GM12878 (cell line): ENCODE measurements at regions not wholly inside any gene's neighbourhood (a gene's known extent, or its start where the extent isn't known, plus 50 kb on each side); places are given as distances from the start of the nearest gene placed in this dataset.

ENCODE experiments used
- ATAC-seq: fragments of 200-7000 bp; cut with Tn5 transposase; 3 replicates; pipeline ENCODE4 v1.9.1; 2020; ENCODE audit warnings: mild to moderate bottlenecking, moderate library complexity
- BruUV-seq: library from RNA; stranded (reverse); fragments of 400-500 nt; replicated peaks from 2 replicates; lab custom pipeline; 2021; lab: Mats Ljungman, UMichigan
- CTCF ChIA-PET: fragments of 300-600 bp; sonication (Branson Sonifier 250); formaldehyde crosslinking; extraction: SDS; loops from one replicate; lab custom pipeline; 2021; ENCODE audit warnings: inconsistent platforms; lab: Yijun Ruan, JAX
- POLR2A ChIA-PET: fragments of 350-600 bp; formaldehyde crosslinking; extraction: SDS; loops from one replicate; lab custom pipeline; 2021; ENCODE audit warnings: inconsistent platforms; lab: Charles Lee
- RAD21 ChIA-PET: fragments of 300-600 bp; sonication (Branson Sonifier 250); formaldehyde crosslinking; loops from one replicate; lab custom pipeline; 2023; ENCODE audit warnings: antibody characterized with exemption; ENCODE audit not compliant: unreplicated experiment; lab: Charles Lee
- SMC1A ChIA-PET: fragments of 300-600 bp; sonication (Branson Sonifier 250); formaldehyde crosslinking; loops from one replicate; lab custom pipeline; 2023; ENCODE audit not compliant: unreplicated experiment, uncharacterized antibody; lab: Charles Lee
- DNase-seq: peaks from one replicate; pipeline ENCODE4 v3.0.0-alpha.2; 2011; ENCODE audit warnings: low read depth, low spot score
- FAIRE-seq: peaks from 3 replicates; lab custom pipeline; 2011; peaks lifted over from hg19 to GRCh38; lab: Jason Lieb, UNC
- H2AFZ ChIP-seq: 2 replicates; pipeline ENCODE4 v1.6.0; 2011; ENCODE audit warnings: low read depth, low read length, control low read depth; ENCODE audit not compliant: control insufficient read depth
- H3K27ac ChIP-seq: 2 replicates; pipeline ENCODE4 v1.5.1; 2011; ENCODE audit warnings: control low read depth; ENCODE audit not compliant: control insufficient read depth, insufficient read depth
- H3K27me3 ChIP-seq, 2 experiments: replicated peaks in 1 of 2; 2 replicates each; pipeline versions ENCODE4 v1.6.0 to v1.6.1; 2011; ENCODE audit warnings: low read length in 1 of 2; ENCODE audit not compliant: control insufficient read depth in 2 of 2, insufficient read depth in 2 of 2
- H3K36me3 ChIP-seq, 2 experiments: 2 replicates each; pipeline ENCODE4 v1.5.1; 2011; ENCODE audit warnings: low read length in 1 of 2; ENCODE audit not compliant: control insufficient read depth in 2 of 2, insufficient read depth in 2 of 2
- H3K4me1 ChIP-seq: 2 replicates; pipeline ENCODE4 v1.6.1; 2011; ENCODE audit warnings: mild to moderate bottlenecking, low read length, moderate library complexity, mixed read lengths; ENCODE audit not compliant: control insufficient read depth, insufficient read depth
- H3K4me2 ChIP-seq: 2 replicates; pipeline ENCODE4 v1.6.0; 2011; ENCODE audit warnings: control low read depth; ENCODE audit not compliant: control insufficient read depth, insufficient read depth
- H3K4me3 ChIP-seq: fragments of 200-600 bp; sonication (generic); 2 replicates; pipeline ENCODE4 v1.5.1; 2016
- H3K79me2 ChIP-seq: 2 replicates; pipeline ENCODE4 v1.6.0; 2011; ENCODE audit warnings: low read length; ENCODE audit not compliant: control insufficient read depth, insufficient read depth
- H3K9ac ChIP-seq: 2 replicates; pipeline ENCODE4 v1.8.0; 2011; ENCODE audit warnings: low read length, control low read depth, mixed read lengths; ENCODE audit not compliant: control insufficient read depth, insufficient read depth
- H3K9me3 ChIP-seq: replicated peaks from 3 replicates; pipeline ENCODE4 v1.5.1; 2011; ENCODE audit warnings: mild to moderate bottlenecking, low read length; ENCODE audit not compliant: control insufficient read depth, insufficient read depth
- H4K20me1 ChIP-seq: 2 replicates; pipeline ENCODE4 v1.6.0; 2011; ENCODE audit not compliant: control insufficient read depth, insufficient read depth
- CBX3 ChIP-seq: fragments of 200-600 bp; sonication (generic); IDR thresholded peaks from 2 replicates; pipeline ENCODE4 v1.6.1; 2016; ENCODE audit warnings: low read depth, borderline replicate concordance
- CBX5 ChIP-seq: sonication (generic); IDR thresholded peaks from 2 replicates; pipeline ENCODE4 v1.6.1; 2016; ENCODE audit warnings: low read depth, moderate library complexity, mild to moderate bottlenecking, inconsistent platforms
- CEBPB ChIP-seq, 2 experiments: fragments of 150-350 bp in 1 of 2; IDR thresholded peaks; 2 replicates each; pipeline ENCODE4 v1.6.1; 2012 to 2014; ENCODE audit warnings: low read depth in 2 of 2, low read length in 2 of 2, borderline replicate concordance in 1 of 2, inconsistent platforms in 1 of 2
- GABPA ChIP-seq: IDR thresholded peaks from 2 replicates; pipeline ENCODE4 v1.6.1; 2014; ENCODE audit warnings: antibody characterized with exemption, low read depth, mild to moderate bottlenecking, inconsistent platforms
- HDAC6 ChIP-seq: fragments of 200-600 bp; sonication (generic); IDR thresholded peaks from one replicate; pipeline ENCODE4 v1.8.0; 2017; ENCODE audit warnings: antibody characterized with exemption; ENCODE audit not compliant: unreplicated experiment
- JUND ChIP-seq: IDR thresholded peaks from 2 replicates; pipeline ENCODE4 v1.6.1; 2012; ENCODE audit warnings: low read depth, mild to moderate bottlenecking, low read length, improper control_type of control experiment, moderate library complexity
- MEF2B ChIP-seq: fragments of 450-650 bp; IDR thresholded peaks from 2 replicates; pipeline ENCODE4 v1.6.1; 2018; ENCODE audit warnings: mild to moderate bottlenecking, moderate library complexity; ENCODE audit not compliant: partially characterized antibody, poor library complexity, severe bottlenecking
- MTA3 ChIP-seq: IDR thresholded peaks from 2 replicates; pipeline ENCODE4 v1.6.1; 2012; ENCODE audit warnings: low read length, inconsistent platforms, borderline replicate concordance
- MYC ChIP-seq: IDR thresholded peaks from 2 replicates; pipeline ENCODE4 v1.6.1; 2011; ENCODE audit warnings: mild to moderate bottlenecking, low read length, moderate library complexity, inconsistent platforms; ENCODE audit not compliant: insufficient read depth, insufficient replicate concordance, insufficient read length, severe bottlenecking
- NFYA ChIP-seq: IDR thresholded peaks from 2 replicates; pipeline ENCODE4 v1.6.1; 2011; ENCODE audit warnings: low read depth, mild to moderate bottlenecking, low read length, improper control_type of control experiment, borderline replicate concordance
- NR2C1 ChIP-seq: fragments of 450-650 bp; IDR thresholded peaks from 2 replicates; pipeline ENCODE4 v1.6.1; 2017; ENCODE audit warnings: antibody characterized with exemption, mild to moderate bottlenecking, moderate library complexity
- SP1 ChIP-seq: IDR thresholded peaks from one replicate; pipeline ENCODE4 v1.6.1; 2011; ENCODE audit warnings: low read depth, low read length
- ZBED1 ChIP-seq: IDR thresholded peaks from 2 replicates; pipeline ENCODE4 v1.6.1; 2016; ENCODE audit warnings: borderline replicate concordance
- ZNF207 ChIP-seq: fragments of 450-650 bp; IDR thresholded peaks from 2 replicates; pipeline ENCODE4 v1.6.1; 2014; ENCODE audit warnings: antibody characterized with exemption, mild to moderate bottlenecking, borderline replicate concordance
- WGBS: methylation state at CpG from one replicate; pipeline ENCODE4 v1.1.6; 2016; ENCODE audit warnings: low lambda C conversion rate; ENCODE audit not compliant: insufficient replicate concordance, insufficient coverage; ENCODE audit errors: missing lambda C conversion rate; 5-methylcytosine and 5-hydroxymethylcytosine counted together
- in situ Hi-C: fragments of 300-500 bp; cut with MboI; formaldehyde crosslinking; loops from 9 replicates; pipeline ENCODE4 v1.14.3; 2018; ENCODE audit warnings: mixed read lengths
- intact Hi-C: fragments of 100-400 bp; cut with micrococcal nuclease; formaldehyde crosslinking; loops from one replicate; pipeline ENCODE4 v1.14.2; 2022; ENCODE audit not compliant: unreplicated experiment
- TF ChIP-seq, protein P1 (sequence below): fragments of 150-350 bp; IDR thresholded peaks from 2 replicates; pipeline ENCODE4 v1.6.1; 2016; ENCODE audit warnings: low read depth, low read length

DNA sequence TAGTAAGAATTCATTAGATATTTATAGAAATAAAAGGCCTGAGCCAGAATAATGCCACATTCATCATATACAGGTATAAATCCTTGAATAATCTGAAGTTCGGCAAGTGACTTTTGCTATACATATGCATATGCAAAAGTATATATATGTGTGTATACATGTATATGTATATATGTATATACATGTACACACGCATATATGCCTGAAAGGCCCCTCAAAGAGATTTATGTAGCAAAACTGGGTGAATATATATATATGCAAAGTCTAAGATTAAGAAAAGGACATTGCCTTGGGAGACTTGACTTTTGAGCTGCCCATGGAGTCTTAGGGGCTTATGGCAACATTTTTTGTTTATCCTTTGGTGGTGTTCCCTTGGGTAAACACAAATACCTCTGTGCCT is 231.4 kb downstream of the BMP2 start:
- Histone ChIP-seq H3K27me3 (no peaks in the 10 kb centered on the region), H4K20me1 (no peaks in the 10 kb centered on the region), H3K9me3 (no peaks in the 10 kb centered on the region), H3K9ac (no peak overlapping the region), H2AFZ (no peak overlapping the region), H3K4me3 (no peak overlapping the region), H3K4me2 (no peak overlapping the region), H3K79me2 (no peaks in the 10 kb centered on the region), H3K36me3 (no peaks in the 10 kb centered on the region), H3K4me1 (no peaks in the 10 kb centered on the region), H3K27ac (no peak overlapping the region)
- no peak for ATAC-seq
- intact Hi-C loops (no loop called here), in situ Hi-C loops (no loop called here)
- ChIA-PET CTCF (interaction anchor here (0.6 to 1.9 kb wide), 14 partner anchors 11 to 376 kb away, joined by 3 to 5 read pairs (median 3); no protein-coding TSS in a partner anchor), SMC1A (interaction anchor here (0.9 to 1.9 kb wide), 16 partner anchors 9 to 230 kb away, joined by 3 to 11 read pairs (median 4); no protein-coding TSS in a partner anchor), POLR2A (interaction anchor here (1.2 to 1.5 kb wide), 2 partner anchors 9 to 57 kb away, joined by 3 to 8 read pairs; no protein-coding TSS in a partner anchor), RAD21 (interaction anchor here (0.9 to 1.9 kb wide), 9 partner anchors 10 to 169 kb away, joined by 3 to 9 read pairs (median 6); no protein-coding TSS in a partner anchor)
- TF ChIP-seq SP1 (no peak), NR2C1 (no peak), MEF2B (no peak), MTA3 (no peak), ZBED1 (no peak)
- no peak for FAIRE-seq
- BruUV-seq, result no TSS peak
- no peak for DNase-seq
- WGBS, result 21% methylated on average over 2 of the region's 2 CpGs

- Histone ChIP-seq H3K36me3 (no peaks in the 10 kb centered on the region), H3K4me1 (no peaks in the 10 kb centered on the region), H4K20me1 (no peaks in the 10 kb centered on the region), H3K79me2 (no peaks in the 10 kb centered on the region), H3K27me3 (no peaks in the 10 kb centered on the region), H3K9me3 (no peaks in the 10 kb centered on the region), H3K4me3 (no peak overlapping the region), H3K27ac (no peak overlapping the region), H2AFZ (no peak overlapping the region), H3K9ac (no peak overlapping the region), H3K4me2 (no peak overlapping the region)
- no TSS peak for BruUV-seq
- POLR2A ChIA-PET, result interaction anchor here (0.6 to 1.5 kb wide), 3 partner anchors 9 to 89 kb away, joined by 3 to 8 read pairs (median 3); no protein-coding TSS in a partner anchor
- ATAC-seq (no peak), FAIRE-seq (no peak), DNase-seq (no peak)
- RAD21 ChIA-PET, result interaction anchor here (0.9 to 1.9 kb wide), 12 partner anchors 11 to 287 kb away, joined by 3 to 9 read pairs (median 4); no protein-coding TSS in a partner anchor
- in situ Hi-C loops (no loop called here), intact Hi-C loops (no loop called here)
- SMC1A ChIA-PET, result interaction anchor here (0.9 to 1.9 kb wide), 21 partner anchors 8 to 230 kb away, joined by 3 to 11 read pairs (median 4); no protein-coding TSS in a partner anchor
- 11% methylated on average over 6 of the region's 6 CpGs for WGBS
- CTCF ChIA-PET, result interaction anchor here (0.8 to 1.9 kb wide), 17 partner anchors 8 to 377 kb away, joined by 3 to 5 read pairs (median 3); no protein-coding TSS in a partner anchor
- no peak for TF ChIP-seq JUND
- no peak for TF ChIP-seq CBX5
- no peak for TF ChIP-seq HDAC6
- TF ChIP-seq ZNF207, result no peak
- TF ChIP-seq, protein P1, sequence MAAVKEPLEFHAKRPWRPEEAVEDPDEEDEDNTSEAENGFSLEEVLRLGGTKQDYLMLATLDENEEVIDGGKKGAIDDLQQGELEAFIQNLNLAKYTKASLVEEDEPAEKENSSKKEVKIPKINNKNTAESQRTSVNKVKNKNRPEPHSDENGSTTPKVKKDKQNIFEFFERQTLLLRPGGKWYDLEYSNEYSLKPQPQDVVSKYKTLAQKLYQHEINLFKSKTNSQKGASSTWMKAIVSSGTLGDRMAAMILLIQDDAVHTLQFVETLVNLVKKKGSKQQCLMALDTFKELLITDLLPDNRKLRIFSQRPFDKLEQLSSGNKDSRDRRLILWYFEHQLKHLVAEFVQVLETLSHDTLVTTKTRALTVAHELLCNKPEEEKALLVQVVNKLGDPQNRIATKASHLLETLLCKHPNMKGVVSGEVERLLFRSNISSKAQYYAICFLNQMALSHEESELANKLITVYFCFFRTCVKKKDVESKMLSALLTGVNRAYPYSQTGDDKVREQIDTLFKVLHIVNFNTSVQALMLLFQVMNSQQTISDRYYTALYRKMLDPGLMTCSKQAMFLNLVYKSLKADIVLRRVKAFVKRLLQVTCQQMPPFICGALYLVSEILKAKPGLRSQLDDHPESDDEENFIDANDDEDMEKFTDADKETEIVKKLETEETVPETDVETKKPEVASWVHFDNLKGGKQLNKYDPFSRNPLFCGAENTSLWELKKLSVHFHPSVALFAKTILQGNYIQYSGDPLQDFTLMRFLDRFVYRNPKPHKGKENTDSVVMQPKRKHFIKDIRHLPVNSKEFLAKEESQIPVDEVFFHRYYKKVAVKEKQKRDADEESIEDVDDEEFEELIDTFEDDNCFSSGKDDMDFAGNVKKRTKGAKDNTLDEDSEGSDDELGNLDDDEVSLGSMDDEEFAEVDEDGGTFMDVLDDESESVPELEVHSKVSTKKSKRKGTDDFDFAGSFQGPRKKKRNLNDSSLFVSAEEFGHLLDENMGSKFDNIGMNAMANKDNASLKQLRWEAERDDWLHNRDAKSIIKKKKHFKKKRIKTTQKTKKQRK, result no peak
- TF ChIP-seq NFYA, result no peak
- no peak for TF ChIP-seq GABPA
- no peak for TF ChIP-seq MYC
- TF ChIP-seq CEBPB (IDR thresholded peaks at IDR 0.05; ENCODE audit: borderline replicate concordance in 1 of 2, low read depth in 2 of 2, low read length in 2 of 2), result no peak
- no peak for TF ChIP-seq CBX3
Observed at GRCh38 chr20:6999381-6999780, 231.9 kb downstream of the BMP2 start.
